GM12872 (cell line): ENCODE measurements at regions not wholly inside any gene's neighbourhood (a gene's known extent, or its start where the extent isn't known, plus 50 kb on each side); places are given as distances from the start of the nearest gene placed in this dataset.

Source experiments
- CTCF ChIP-seq: IDR thresholded peaks from 3 replicates; pipeline ENCODE4 v1.5.1; 2011; ENCODE audit warnings: low read depth, mild to moderate bottlenecking, low read length, moderate library complexity; ENCODE audit not compliant: insufficient read depth

DNA sequence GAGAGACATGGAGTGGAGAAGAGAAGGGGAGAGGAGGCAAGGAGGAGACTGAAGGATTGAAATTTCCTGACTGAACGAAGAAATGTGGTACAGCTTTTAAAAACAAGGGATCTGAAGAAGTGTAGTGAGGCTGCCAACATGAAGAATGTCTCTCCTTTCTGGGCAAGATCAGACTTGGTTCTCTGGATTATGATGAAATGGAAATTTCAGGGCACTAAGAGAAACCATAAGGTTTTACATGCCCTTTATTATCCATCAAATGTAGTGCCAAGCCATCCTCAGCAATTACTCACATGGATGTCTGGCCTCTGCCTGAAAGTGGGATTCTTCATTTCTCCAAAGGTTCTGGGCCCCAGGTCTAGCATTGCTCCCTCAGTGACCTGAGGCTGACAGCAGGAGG is 77.6 kb upstream of the CCDC80 start:
- no peak for TF ChIP-seq CTCF

GRCh38 chr3:112709911-112710310 is 69.0 kb upstream of the CCDC80 start:
- no peak for TF ChIP-seq CTCF

GRCh38 chr3:112699436-112699978 is 58.6 kb upstream of the CCDC80 start:
- no peak for TF ChIP-seq CTCF

- TF ChIP-seq CTCF, result no peak
Observed at GRCh38 chr3:112693186-112693585, 52.2 kb upstream of the CCDC80 start.
